ENCODE measurements at regions not wholly inside any gene's neighbourhood (a gene's known extent, or its start where the extent isn't known, plus 50 kb on each side); places are given as distances from the start of the nearest gene placed in this dataset.

DNA sequence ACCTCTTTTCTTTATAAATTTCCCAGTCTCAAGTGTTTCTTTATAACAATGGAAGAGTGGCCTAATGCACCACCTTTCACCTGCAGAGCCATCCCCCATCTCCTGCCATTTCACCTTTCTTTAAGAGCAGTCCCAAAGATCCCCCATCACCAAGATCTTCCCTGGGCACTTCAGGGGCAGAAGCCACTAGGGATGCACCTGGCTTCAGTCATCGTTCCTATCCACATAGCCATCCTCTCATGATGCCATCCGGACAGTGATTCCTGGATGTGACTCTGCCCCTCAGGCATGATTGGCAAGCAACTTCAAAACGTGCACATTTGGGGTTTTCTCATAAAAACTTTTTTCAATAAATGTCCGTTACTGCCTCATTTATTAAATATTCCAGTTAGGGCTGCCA, 225.9 kb downstream of the TBXT start:
- no peaks in the 10 kb centered on the region for H3K36me3 Mint-ChIP-seq
- H3K27ac Mint-ChIP-seq, result no peak overlapping the region
- POLR2A ChIA-PET, result no interaction called here
- ATAC-seq (no peak), DNase-seq (ENCODE audit: low spot score) (no peak)
- H3K4me1 Mint-ChIP-seq, result no peaks in the 10 kb centered on the region
- H3K4me3 Mint-ChIP-seq, result no peak overlapping the region
- no peak for TF ChIP-seq FOXP1 (CRISPR knock-in tag; IDR thresholded peaks at IDR 0.05; ENCODE audit: borderline replicate concordance)
- TF ChIP-seq NR1H2 (CRISPR knock-in tag; IDR thresholded peaks at IDR 0.05), result no peak
- TF ChIP-seq ZNF121 (CRISPR knock-in tag; IDR thresholded peaks at IDR 0.05), result no peak
- no peak for TF ChIP-seq RELA (CRISPR knock-in tag; IDR thresholded peaks at IDR 0.05; ENCODE audit: borderline replicate concordance)
- TF ChIP-seq, protein P1, sequence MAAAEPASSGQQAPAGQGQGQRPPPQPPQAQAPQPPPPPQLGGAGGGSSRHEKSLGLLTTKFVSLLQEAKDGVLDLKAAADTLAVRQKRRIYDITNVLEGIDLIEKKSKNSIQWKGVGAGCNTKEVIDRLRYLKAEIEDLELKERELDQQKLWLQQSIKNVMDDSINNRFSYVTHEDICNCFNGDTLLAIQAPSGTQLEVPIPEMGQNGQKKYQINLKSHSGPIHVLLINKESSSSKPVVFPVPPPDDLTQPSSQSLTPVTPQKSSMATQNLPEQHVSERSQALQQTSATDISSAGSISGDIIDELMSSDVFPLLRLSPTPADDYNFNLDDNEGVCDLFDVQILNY (CRISPR knock-in tag; IDR thresholded peaks at IDR 0.05), result no peak
- TF ChIP-seq NFATC4 (CRISPR knock-in tag; IDR thresholded peaks at IDR 0.05), result no peak
- TF ChIP-seq, protein P2, sequence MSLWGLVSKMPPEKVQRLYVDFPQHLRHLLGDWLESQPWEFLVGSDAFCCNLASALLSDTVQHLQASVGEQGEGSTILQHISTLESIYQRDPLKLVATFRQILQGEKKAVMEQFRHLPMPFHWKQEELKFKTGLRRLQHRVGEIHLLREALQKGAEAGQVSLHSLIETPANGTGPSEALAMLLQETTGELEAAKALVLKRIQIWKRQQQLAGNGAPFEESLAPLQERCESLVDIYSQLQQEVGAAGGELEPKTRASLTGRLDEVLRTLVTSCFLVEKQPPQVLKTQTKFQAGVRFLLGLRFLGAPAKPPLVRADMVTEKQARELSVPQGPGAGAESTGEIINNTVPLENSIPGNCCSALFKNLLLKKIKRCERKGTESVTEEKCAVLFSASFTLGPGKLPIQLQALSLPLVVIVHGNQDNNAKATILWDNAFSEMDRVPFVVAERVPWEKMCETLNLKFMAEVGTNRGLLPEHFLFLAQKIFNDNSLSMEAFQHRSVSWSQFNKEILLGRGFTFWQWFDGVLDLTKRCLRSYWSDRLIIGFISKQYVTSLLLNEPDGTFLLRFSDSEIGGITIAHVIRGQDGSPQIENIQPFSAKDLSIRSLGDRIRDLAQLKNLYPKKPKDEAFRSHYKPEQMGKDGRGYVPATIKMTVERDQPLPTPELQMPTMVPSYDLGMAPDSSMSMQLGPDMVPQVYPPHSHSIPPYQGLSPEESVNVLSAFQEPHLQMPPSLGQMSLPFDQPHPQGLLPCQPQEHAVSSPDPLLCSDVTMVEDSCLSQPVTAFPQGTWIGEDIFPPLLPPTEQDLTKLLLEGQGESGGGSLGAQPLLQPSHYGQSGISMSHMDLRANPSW (CRISPR knock-in tag; conservative IDR thresholded peaks at IDR 0.05; ENCODE audit: low read depth), result no peak
- TF ChIP-seq, protein P3, sequence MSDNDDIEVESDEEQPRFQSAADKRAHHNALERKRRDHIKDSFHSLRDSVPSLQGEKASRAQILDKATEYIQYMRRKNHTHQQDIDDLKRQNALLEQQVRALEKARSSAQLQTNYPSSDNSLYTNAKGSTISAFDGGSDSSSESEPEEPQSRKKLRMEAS (CRISPR knock-in tag; IDR thresholded peaks at IDR 0.05), result no peak
- no peak for TF ChIP-seq NR2C2 (CRISPR knock-in tag; IDR thresholded peaks at IDR 0.05)
- TF ChIP-seq NFYB (CRISPR knock-in tag; conservative IDR thresholded peaks at IDR 0.05; ENCODE audit: low read depth), result no peak
- TF ChIP-seq, protein P4, sequence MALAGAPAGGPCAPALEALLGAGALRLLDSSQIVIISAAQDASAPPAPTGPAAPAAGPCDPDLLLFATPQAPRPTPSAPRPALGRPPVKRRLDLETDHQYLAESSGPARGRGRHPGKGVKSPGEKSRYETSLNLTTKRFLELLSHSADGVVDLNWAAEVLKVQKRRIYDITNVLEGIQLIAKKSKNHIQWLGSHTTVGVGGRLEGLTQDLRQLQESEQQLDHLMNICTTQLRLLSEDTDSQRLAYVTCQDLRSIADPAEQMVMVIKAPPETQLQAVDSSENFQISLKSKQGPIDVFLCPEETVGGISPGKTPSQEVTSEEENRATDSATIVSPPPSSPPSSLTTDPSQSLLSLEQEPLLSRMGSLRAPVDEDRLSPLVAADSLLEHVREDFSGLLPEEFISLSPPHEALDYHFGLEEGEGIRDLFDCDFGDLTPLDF (CRISPR knock-in tag; IDR thresholded peaks at IDR 0.05), result no peak
- no peak for TF ChIP-seq GABPB1 (CRISPR knock-in tag; IDR thresholded peaks at IDR 0.05)
- no peak for TF ChIP-seq FOXK1 (CRISPR knock-in tag; IDR thresholded peaks at IDR 0.05)
- no peak for TF ChIP-seq ZNF317 (CRISPR knock-in tag; IDR thresholded peaks at IDR 0.05; ENCODE audit: borderline replicate concordance, low read depth)
- TF ChIP-seq IRF2 (CRISPR knock-in tag; IDR thresholded peaks at IDR 0.05; ENCODE audit: borderline replicate concordance, low read depth), result no peak
- CTCF ChIA-PET, result no interaction called here
- no peaks in the 10 kb centered on the region; the same call in 1 of the 2 replicates for H3K27me3 Mint-ChIP-seq (ENCODE audit: low read depth)
- H3K9me3 Mint-ChIP-seq, result peaks cover 34% of the 10 kb centered on the region

DNA sequence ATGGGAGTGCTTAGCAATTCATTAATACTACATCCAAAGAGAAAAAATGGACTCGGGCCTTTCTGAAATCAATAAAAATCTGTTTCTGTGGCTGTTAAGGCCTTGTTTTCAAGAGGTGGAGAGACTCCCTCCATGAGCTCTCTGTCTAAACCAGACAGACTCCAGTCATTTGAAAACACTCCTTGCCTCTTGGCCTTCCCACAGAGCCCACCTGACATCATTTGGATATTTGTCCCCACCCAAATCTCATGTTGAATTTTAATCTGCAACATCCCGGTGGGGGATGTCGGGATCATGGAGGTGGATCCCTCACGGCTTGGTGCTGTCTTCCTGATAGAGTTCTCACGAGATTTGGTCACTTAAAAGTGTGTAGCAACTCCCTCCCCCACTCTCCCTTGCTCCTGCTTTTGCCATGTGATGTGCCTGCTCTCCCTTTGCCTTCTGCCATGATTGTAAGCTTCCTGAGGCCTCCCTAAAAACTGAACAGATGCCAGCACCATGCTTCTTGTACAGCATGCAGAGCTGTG, 226.3 kb downstream of the TBXT start:
- no peak for DNase-seq (ENCODE audit: low spot score)
- H3K27me3 Mint-ChIP-seq (ENCODE audit: low read depth), result no peaks in the 10 kb centered on the region; the same call in 1 of the 2 replicates
- no peak overlapping the region for H3K27ac Mint-ChIP-seq
- ChIA-PET CTCF (no interaction called here), POLR2A (no interaction called here)
- peaks cover 35% of the 10 kb centered on the region for H3K9me3 Mint-ChIP-seq
- ATAC-seq, result no peak
- H3K36me3 Mint-ChIP-seq, result no peaks in the 10 kb centered on the region
- no peaks in the 10 kb centered on the region for H3K4me1 Mint-ChIP-seq
- H3K4me3 Mint-ChIP-seq, result no peak overlapping the region
- TF ChIP-seq FOXP1 (CRISPR knock-in tag; IDR thresholded peaks at IDR 0.05; ENCODE audit: borderline replicate concordance) (no peak), ZNF138 (CRISPR knock-in tag; conservative IDR thresholded peaks at IDR 0.05) (no peak), GTF2I (CRISPR knock-in tag; conservative IDR thresholded peaks at IDR 0.05) (no peak), FOXJ3 (CRISPR knock-in tag; IDR thresholded peaks at IDR 0.05; ENCODE audit: borderline replicate concordance) (no peak), ZNF219 (CRISPR knock-in tag; IDR thresholded peaks at IDR 0.05; ENCODE audit: borderline replicate concordance) (no peak)
- TF ChIP-seq, protein P5, sequence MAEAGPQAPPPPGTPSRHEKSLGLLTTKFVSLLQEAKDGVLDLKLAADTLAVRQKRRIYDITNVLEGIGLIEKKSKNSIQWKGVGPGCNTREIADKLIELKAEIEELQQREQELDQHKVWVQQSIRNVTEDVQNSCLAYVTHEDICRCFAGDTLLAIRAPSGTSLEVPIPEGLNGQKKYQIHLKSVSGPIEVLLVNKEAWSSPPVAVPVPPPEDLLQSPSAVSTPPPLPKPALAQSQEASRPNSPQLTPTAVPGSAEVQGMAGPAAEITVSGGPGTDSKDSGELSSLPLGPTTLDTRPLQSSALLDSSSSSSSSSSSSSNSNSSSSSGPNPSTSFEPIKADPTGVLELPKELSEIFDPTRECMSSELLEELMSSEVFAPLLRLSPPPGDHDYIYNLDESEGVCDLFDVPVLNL (CRISPR knock-in tag; IDR thresholded peaks at IDR 0.05; ENCODE audit: borderline replicate concordance, low read depth), result no peak
- TF ChIP-seq, protein P6, sequence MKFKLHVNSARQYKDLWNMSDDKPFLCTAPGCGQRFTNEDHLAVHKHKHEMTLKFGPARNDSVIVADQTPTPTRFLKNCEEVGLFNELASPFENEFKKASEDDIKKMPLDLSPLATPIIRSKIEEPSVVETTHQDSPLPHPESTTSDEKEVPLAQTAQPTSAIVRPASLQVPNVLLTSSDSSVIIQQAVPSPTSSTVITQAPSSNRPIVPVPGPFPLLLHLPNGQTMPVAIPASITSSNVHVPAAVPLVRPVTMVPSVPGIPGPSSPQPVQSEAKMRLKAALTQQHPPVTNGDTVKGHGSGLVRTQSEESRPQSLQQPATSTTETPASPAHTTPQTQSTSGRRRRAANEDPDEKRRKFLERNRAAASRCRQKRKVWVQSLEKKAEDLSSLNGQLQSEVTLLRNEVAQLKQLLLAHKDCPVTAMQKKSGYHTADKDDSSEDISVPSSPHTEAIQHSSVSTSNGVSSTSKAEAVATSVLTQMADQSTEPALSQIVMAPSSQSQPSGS (CRISPR knock-in tag; IDR thresholded peaks at IDR 0.05; ENCODE audit: borderline replicate concordance, low read depth), result no peak
- TF ChIP-seq, protein P7, sequence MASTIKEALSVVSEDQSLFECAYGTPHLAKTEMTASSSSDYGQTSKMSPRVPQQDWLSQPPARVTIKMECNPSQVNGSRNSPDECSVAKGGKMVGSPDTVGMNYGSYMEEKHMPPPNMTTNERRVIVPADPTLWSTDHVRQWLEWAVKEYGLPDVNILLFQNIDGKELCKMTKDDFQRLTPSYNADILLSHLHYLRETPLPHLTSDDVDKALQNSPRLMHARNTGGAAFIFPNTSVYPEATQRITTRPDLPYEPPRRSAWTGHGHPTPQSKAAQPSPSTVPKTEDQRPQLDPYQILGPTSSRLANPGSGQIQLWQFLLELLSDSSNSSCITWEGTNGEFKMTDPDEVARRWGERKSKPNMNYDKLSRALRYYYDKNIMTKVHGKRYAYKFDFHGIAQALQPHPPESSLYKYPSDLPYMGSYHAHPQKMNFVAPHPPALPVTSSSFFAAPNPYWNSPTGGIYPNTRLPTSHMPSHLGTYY (CRISPR knock-in tag; IDR thresholded peaks at IDR 0.05), result no peak
- TF ChIP-seq, protein P2 (CRISPR knock-in tag; conservative IDR thresholded peaks at IDR 0.05; ENCODE audit: low read depth), result no peak
- TF ChIP-seq, protein P8, sequence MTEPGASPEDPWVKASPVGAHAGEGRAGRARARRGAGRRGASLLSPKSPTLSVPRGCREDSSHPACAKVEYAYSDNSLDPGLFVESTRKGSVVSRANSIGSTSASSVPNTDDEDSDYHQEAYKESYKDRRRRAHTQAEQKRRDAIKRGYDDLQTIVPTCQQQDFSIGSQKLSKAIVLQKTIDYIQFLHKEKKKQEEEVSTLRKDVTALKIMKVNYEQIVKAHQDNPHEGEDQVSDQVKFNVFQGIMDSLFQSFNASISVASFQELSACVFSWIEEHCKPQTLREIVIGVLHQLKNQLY (CRISPR knock-in tag; IDR thresholded peaks at IDR 0.05), result no peak
